Right ventricle myocardium superior (tissue), 1 donor: ENCODE measurements at regions not wholly inside any gene's neighbourhood (a gene's known extent, or its start where the extent isn't known, plus 50 kb on each side); places are given as distances from the start of the nearest gene placed in this dataset.

Experiments used
- ATAC-seq: fragments of 200-7000 bp; cut with Tn5 transposase; one replicate; pipeline ENCODE4 v1.9.1; 2020; ENCODE audit warnings: mild to moderate bottlenecking; ENCODE audit not compliant: poor library complexity
- DNase-seq: peaks from one replicate; pipeline ENCODE4 v3.0.0-alpha.2; 2020
- intact Hi-C: fragments of 100-400 bp; cut with DNase I; formaldehyde crosslinking; loops from one replicate; pipeline ENCODE4 v1.11.2; 2022
- donor health status: DM: no; HTN: yes; CAD: no; lungs with severe emphysema.

- intact Hi-C loops: no loop called here
- ATAC-seq (no peak), DNase-seq (no peak)
Measured at GRCh38 chr2:48257456-48257855, 57.0 kb upstream of the FOXN2 start.

- DNase-seq: no peak
- intact Hi-C loops: no loop called here
Measured at GRCh38 chr2:48258481-48259149, 55.9 kb upstream of the FOXN2 start.

GRCh38 chr2:48259811-48260210 lies 54.7 kb upstream of the FOXN2 start:
- DNase-seq: no peak
- intact Hi-C loops: no loop called here
- no peak for ATAC-seq

More at GRCh38 chr2:48258481-48259149, 55.9 kb upstream of the FOXN2 start:
- ATAC-seq: no peak

- ATAC-seq: no peak
- intact Hi-C loops: no loop called here
- no peak for DNase-seq
Measured at GRCh38 chr2:48264627-48265026, 49.9 kb upstream of the FOXN2 start.
